ENCODE measurements at regions not wholly inside any gene's neighbourhood (a gene's known extent, or its start where the extent isn't known, plus 50 kb on each side); places are given as distances from the start of the nearest gene placed in this dataset.
"Not testable (repeated sequence)": the region's sequence is repeated elsewhere in the genome, so short reads cannot be mapped to it uniquely, and the experiment has no call there.

DNA sequence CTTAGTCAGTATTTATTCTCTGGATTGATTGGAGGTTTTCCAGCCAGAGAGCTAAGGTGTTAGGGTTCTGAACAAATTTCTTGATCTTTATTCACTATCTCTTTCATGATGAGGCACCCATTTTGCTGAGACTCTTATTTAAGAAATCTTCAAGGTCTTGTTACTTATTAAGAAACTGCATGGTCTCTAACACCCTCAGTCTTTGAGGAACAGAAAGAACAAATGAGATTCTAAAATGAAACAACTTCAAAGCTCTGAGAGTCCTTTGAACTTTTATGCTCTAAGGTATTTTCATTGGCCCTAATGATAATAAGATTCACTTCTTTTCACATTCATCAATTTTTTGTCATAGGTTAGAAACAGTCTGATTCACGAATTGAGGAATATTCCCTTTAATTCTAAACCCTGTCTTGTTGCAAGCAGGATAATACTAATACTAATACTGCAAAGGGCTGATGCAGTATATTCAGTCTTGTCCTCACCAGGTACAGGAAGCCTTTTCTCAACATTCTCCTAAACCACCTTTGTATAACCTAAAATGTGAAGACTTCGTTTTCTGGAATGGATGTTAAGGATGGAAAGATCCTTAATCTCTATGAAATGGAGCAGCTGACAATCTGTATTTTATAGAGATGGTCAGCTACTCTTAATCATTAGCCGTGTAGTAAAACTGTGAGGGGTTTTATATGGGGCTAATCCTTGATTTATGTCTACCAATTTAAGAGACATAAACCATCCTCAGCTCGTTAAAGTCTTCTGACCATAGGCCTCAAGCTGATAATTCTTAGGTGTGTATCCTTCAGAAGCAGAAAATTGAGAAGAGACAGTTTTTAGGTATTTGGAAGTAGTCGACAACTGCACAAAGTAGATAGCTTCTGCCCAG lies 198.3 kb downstream of the OTOL1 start:
- no peak for DNase-seq

DNA sequence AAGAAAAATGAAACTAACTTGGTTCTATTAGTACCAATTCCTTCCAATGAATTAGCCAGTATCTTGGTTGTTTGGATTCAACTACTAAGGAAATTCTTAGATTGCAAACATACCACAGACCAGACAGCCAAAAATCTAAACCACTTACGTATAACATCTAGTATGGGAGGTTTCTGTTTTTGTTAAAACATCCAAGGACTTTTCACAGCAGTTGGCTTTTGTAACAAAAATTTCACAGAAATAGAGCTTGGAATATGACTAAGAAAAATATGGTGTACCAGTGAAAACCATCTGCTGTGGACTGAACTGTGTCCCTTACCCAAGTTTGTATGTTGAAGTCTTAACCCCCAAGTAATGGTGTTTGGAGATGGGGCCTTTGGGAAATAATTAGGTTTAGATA lies 199.2 kb downstream of the OTOL1 start:
- DNase-seq = no peak

DNA sequence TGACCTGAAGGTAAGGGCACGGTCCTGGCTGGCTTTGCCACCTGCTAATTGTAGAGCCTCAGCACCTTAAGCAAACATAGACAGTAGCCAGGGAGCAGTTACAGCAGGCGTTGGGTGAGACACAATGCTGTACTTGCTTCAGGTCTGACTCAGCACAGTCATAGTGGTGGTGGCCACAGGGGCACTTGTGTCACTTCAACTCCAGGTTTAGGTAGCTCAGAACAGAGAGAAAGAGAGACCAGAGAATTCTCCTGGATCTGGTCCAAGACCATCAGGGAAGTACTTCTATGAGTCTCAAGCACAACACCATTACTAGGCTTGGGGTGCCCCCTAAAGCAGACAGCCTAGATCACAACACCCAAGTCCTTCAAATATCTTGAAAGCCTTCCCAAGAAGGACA lies 204.4 kb downstream of the OTOL1 start:
- peak in 1 of 2 experiments; percentile 42 for DNase-seq

DNA sequence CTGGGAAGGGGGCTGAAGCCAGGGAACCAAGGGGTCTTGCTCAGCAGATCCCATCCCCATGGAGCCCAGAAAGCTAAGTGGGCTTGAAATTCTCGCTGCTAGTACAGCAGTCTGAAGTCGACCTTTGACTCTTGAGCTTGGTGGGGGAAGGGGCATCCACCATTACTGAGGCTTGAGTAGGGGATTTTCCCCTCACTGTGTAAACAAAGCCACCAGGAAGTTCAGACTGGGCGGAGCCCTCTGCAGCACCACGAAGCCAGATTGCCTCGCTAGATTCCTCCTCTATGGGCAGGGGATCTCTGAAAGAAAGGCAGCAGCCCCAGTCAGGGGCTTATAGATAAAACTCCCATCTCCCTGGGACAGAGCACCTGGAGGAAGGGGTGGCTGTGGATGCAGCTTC lies 210.6 kb downstream of the OTOL1 start:
- not testable (repeated sequence) for DNase-seq

DNA sequence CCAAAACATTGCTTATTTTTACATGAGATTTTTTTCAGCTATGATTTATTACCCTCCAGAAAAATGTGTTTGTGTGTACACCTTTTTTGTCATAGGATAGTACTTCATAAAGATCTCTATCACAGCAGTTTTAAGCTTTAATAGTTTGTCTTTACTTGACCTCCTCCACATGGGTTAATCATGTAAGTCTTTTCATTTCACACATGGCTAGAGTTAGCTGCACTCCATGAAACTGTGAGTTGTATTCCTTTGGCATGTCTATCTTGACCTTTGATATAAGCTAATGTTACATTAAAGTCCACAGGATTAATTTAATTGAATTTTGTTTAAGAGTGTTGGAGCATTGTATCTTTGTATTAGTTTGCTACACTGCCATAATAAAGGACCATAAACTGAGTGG lies 217.1 kb downstream of the OTOL1 start:
- no peak for DNase-seq

DNA sequence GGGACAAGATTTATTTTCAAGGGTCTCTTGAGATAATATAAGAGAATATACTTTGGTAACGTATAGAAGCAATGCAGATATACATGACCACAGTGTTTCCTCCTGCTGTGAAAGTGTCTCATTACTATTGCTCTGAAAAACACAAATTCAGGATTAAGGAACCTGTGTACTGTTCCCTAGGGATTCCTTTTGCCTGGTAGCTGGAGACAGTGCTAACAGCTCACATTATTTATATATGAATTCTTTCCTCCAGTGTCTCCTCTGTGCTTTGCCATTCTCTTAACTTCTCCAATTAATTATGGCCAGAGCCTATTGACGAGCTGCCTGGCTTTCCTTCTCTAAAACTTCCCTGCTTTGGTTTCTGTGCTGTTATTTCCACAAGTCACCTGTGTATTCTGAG lies 235.4 kb downstream of the OTOL1 start:
- no peak for DNase-seq

DNA sequence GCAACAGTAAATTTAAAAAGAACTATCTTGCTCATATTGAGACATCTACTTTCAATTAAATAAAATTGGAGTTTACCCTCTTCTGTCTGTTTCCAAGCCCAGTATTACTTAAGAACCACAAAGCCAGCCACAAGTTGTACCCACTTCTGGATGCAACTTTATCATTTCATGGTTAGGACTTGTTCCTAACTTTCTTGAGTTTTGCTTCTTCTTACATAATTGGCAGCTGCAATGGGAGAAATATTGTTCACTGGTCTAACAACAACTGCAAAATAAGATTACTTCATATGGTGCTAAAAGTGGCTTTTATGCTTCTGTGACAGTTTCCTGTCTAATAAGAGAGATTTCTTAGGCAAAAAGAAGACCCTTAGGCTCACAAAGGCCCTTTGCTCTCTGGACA lies 240.6 kb downstream of the OTOL1 start:
- DNase-seq = no peak

DNA sequence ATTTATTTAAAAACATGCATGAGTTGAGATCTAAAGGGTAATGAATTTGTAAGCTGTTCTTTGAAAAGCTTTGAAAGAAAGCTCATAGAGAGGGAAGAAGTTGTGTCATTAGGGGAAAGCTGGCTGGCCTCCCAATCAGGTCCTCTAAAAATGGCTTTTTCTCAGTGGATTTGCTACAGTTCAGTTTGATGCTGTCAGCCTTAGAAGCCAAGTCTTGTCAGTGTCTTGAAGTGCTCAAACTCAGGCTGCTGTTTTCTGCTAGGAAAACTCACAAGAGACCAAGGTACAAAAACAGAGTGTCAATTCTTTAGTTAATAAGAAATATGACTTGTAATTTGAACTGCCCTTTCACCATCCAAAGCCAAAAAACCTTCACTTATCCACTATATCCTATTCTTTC lies 243.8 kb downstream of the OTOL1 start:
- no peak for DNase-seq

DNA sequence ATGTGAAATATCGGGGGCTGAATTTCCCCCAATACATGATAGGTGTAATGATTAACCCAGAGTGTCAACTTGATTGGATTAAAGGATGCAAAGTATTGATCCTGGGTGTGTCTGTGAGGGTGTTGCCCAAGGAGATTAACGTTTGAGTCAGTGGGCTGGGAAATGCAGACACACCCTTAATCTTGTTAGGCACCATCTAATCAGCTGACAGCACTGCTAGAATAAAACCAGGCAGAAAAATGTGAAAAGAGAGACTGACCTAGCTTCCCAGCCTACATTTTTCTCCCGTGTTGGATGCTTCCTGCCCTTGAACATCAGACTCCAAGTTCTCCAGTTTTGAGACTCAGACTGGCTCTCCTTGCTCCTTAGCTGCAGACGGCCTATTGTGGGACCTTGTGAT lies 247.8 kb downstream of the OTOL1 start:
- no peak for DNase-seq

DNA sequence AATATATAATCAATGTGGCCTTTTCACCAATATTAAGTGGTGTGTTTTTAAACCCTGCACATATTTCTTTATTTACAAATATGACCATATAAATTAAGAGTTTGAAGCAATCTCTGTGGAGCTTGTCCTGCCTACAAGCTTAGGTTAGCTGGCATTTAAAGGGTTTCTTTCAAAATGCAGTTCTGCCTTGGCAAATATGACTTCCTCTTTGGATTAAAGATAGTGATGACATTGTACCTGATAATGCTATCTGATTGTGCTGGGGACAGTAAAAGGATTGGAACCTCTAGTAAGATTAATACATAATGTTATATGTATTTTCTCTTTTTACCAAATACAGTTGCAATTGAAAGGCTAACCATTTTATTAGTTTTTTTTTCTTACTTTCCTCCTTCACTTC lies 249.1 kb downstream of the OTOL1 start:
- DNase-seq = no peak

DNA sequence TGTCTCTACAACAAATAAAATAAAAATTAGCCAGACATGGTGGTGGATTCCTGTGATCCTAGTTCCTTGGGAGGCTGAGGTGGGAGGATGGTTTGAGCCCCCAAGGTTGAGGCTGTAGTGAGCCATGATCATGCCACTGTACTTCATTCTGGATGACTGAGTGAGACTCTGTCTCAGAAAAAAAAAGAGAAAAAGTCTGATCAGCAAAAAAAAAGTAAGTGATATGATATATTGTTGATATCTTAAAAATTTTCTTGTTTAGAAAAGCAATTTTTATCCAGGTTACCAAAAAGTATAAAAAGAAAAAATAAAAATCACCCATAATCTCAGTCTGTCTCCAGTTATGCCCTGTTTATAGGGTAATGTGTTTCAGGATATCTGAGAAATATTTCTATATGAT lies 251.4 kb downstream of the OTOL1 start:
- DNase-seq = no peak

DNA sequence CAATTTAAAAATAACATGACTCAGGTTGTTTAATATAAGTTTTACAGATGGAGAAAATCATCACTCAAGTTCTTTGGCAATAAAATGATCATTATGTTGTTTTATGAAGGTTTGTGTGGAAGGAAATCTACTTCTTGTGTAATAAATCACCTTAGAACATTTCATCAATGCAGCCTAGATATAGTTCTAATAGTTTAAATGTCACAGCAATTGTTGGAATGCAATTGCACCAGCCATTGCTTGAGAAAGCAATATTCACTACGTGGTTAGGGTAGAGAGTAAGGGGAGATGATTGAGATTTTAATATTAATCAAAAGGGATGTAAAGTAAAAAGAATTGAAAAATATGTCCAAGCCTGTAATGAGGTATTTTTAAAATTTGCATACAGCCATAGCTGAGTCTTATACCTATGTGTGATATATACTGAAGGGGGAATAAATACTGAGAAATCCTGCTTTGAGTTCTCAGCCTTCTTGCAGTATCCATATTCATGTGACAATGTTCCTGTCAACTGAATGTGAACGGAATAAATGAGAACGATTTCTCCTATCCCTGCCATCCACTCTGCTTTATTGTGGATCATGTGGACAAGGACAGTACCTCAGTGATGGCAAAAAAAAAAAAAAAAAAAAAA lies 257.9 kb downstream of the OTOL1 start:
- no peak for DNase-seq

DNA sequence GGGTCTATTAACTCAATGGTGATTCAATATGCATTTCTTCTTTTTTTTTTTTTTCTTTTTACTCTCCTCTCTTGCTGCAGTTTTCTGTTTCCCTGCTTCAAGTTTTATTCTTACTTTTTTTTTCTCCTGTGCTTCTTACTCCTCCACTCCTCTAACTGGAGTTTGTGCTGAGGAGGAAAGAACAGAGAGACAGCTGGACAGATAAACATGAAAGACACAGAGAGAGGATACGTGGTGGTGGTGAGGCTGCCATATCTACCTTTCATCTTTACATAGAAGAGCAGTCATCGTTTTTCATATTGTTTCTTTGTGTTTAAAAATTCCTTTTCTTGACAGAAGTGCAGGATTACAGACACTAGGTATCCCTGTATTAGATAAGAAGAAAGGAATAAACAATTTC lies 262.8 kb downstream of the OTOL1 start:
- DNase-seq = no peak

DNA sequence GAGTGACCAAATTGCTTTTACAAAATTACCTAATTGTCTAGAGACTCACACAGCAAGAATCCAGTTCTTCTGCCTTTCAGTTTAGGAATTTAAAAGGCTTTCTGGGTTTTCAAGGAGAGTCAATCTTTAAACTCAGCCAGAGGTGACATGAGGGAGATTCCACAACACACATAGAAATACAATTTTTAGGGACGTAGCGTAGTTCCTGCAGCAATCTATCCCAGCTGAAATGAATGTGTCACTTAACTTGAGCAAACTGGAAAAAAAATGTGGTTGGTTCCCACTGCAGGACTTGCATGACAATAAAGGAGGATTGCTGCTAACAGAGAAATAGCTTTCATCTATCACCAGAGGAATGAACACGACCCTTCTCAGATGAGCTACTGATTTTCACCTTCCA lies 269.7 kb downstream of the OTOL1 start:
- DNase-seq = no peak

DNA sequence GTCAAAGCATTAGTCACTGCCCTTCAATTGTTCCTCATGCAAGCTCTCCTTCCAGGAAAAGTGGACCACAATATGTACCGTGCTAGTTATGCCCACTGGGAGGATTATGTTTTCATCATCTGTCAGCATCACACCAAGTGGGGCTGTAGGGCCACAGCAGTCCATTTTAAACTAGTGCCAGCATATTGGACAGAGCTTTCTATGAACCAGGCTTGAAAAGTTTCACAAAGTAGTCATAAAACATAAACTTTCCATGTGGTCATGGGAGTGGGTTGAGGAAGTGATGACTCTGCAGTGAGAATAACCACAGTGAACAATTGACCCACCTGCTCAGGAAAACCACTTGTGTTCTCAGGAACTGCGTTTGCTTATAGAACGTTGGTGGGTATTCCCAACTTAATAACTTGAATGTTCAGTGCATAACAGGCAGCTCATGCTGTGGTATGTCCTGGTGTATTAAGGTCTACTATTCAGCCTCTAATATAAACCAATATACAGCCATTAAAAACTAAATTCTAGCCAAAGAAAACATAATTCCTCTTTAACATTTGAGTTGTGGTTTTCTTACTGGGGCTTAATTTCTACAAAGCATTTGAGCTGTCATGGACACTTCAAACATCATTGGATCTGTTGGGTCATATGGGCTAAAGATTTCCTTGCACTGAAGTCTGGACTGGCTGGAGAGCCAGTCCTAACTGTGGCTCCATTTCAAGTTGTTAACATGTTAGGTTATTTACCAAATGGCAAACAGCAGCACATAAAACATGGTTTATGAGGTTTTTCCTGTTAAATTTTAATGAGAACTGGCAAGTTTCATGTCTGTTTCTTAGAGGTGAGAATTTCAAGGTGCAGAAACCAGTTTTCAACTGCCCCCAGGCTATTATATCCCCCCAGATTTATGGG lies 274.1 kb downstream of the OTOL1 start:
- DNase-seq = no peak

DNA sequence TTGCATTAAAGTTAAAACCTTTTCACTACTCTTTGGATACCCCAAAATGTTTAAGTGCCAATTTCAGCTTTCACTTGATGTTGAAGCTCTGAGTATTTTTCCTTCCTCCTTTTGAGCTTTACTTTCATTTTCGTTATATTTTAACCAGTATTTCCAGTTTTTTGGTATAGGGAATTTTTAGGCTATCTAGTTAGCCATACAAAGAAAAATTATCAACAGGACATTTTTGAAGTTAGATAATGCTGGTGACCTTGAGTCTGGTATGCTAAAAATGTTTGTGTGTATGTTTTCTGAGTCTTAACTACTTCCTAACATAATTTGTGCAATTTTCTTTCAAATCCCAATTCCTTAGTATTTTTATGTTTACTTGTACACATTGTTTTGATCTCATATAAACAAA lies 284.8 kb downstream of the OTOL1 start:
- no peak for DNase-seq

DNA sequence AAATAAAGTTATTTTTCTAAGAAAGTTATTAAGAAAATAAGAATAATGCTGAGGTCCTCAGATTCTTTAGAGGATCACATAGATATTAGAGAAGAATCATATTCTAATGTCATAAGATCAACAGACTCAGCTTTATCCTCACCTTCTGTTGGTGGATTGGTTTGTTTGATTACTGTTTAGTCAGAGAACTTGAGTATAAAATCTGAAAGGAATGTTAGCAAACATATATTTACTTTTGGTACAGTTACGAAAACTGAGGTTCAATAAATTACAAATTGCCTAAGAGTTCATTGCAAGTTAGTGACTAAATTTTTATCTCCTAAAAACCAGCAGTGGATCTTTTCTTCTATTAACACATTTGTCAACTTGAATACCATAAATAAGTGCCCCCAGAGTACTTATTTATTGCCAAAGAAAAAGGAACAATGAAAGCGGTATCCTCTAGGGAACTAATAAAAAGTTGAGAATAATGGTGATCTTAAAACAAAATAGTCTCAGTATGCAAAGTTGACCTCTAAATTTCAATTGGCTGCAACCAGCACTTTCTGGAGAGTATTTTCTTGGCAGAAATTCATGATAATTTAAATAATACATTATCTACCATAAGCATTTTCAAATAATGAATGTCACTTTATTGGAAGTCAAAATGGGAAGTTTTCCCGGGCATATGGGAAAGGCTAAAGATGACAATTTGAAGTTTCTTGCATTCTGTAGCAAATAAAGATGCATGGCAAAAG lies 296.8 kb downstream of the OTOL1 start:
- DNase-seq = no peak

DNA sequence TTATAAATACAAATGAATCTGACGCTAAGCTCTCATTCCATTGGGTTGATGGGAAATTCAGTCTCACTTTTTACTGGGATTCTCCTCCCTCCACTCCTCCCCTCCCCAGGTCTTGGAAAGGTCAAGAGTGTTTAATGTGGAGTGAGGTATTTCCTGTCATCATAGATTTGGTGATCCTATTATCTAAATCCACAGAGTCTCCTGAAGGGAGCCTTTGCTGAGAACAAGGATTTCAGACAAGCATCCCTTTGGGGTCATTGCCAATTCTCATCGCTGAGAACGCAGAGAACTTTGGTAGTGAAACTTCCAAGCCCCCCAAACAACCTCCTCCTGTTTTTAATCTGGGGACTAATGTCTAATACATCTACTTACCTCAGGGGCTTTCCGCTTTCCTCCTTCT lies 297.9 kb downstream of the OTOL1 start:
- no peak for DNase-seq

DNA sequence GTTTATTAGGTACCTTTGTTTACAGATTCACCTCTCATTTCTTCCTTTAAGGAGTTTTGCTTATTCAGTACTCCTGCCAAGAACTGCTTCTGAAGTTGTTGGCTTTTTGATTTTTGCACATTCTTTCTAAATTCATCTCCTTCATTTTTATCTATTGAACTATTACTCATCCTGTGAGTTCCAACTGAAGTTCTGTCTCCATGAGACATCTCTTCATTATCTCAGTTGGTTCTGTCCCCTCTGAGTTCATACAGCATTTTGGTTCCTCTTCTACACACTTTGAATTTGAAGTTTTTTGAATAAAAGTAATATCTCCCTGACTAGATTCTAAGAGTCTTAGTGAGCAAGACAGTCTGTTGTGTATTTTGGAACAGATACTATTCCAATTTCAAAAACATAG lies 299.7 kb downstream of the OTOL1 start:
- DNase-seq = no peak

DNA sequence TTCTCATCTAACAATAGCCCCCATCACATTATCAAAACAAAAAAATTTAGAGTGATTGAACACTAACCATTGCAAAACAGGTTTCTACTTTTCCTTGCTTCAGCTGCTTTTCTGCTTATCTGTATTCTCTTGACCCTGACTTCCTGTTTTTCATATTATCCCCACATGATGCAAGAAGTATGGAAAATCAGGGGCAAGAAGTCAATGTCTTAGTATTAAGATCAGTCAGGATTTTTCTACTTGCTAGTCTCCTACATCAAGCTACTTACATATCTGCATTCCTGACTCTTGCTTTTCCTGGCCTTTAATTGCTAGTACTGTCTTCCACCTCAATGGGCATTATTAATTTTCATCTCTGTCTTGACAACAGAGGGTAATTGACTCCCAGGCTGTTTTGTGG lies 300.2 kb downstream of the OTOL1 start:
- no peak for DNase-seq

DNA sequence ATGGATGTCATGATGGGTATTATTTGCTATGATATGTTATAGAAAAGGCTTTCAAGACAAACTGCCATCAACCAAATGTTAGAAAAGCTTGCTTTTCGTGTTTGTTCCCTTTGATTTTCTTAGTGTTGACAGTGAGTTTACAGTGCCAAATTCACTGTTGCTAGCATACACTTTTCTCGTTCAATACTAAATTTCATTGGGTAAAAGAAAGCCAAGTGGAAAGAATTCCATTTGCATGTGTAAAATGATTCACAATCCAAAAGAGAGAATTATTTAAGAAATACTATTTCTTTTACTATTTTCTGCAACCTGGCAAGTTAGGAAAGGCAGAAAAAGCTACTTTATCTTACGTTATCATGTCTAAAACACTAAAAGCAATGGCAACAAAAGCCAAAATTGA lies 301.4 kb downstream of the OTOL1 start:
- DNase-seq = no peak

DNA sequence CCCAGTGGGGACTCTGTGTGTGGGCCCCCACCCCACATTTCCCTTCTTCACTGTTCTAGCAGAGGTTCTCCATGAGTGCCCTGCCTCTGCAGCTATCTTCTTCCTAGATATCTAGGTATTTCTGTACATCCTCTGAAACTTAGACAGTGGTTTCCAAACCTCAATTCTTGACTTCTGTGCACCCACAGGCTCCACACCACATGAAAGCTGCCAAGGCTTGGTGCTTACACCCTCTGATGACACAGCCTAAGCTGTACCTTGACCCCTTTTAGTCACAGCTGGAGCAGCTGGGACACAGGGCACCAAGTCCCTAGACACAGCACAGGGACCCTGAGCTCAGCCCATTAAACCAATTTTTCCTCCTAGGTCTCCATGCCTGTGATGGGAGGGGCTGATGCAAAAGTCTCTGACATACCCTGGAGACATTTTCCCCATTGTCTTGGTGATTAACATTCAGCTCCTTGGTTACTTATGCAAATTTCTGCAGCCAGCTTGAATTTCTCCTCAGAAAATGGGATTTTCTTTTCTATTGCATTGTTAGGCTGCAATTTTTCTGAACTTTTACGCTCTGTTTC lies 304.5 kb downstream of the OTOL1 start:
- DNase-seq = no peak

DNA sequence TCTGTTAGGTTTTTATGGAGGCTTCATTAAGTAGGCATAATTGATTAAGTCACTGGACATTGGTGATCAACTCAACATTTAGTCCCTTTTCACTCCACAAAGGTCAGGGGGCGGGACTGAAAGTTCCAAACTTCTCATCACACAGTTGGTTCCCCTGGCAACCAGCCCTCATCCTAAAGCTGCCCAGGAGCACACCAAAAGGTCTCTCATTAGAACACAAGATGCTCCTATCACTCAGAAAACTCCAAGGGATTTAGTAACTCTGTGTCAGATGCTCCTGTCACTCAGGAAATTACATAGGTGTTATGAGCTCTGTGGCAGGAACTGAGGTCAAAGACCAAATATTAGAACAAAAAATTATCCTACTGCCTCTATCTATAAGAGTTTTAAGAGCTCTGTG lies 321.5 kb downstream of the OTOL1 start:
- no peak for DNase-seq
